ENCODE measurements at regions not wholly inside any gene's neighbourhood (a gene's known extent, or its start where the extent isn't known, plus 50 kb on each side); places are given as distances from the start of the nearest gene placed in this dataset.

DNA sequence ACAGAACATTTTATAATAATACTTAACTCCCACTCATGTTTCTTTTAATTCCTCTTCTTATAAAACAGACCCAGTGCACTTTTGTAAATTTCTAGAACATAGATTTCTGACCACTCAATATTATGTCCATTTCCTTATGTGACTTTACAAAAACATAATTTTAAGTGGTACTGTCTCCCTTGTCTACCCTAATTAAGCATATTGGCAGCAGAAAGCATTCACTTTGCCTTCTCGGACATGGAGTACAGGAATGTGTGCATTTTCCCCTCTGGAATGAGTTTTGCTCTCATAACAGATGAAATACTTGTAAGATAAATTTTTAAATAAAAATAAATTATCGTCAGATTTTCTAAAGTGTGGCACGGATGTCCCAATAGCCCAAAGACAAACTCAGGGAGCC is 129.5 kb upstream of the MDM1 start:
- DNase-seq (ENCODE audit: extremely low read depth, low read depth): no peak

DNA sequence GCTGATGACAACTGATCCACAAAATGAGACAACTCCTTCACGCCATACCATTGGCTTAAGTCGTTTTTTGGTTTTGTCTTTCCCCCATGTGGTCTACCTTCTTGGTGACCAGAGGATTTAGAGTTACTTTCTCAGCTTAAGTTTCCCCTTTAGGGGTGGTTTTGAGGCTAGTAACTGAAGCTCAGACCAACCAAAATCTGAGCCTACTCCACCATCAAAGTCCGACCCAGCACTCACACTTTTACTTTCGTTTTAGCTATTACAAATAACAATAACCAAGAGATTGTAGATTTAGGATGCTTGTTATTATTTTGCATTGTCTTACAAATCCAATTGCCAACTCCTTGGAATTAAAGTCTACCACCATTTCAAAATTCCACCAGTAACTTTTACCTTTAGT is 130.6 kb upstream of the MDM1 start:
- TF ChIP-seq, protein P1, sequence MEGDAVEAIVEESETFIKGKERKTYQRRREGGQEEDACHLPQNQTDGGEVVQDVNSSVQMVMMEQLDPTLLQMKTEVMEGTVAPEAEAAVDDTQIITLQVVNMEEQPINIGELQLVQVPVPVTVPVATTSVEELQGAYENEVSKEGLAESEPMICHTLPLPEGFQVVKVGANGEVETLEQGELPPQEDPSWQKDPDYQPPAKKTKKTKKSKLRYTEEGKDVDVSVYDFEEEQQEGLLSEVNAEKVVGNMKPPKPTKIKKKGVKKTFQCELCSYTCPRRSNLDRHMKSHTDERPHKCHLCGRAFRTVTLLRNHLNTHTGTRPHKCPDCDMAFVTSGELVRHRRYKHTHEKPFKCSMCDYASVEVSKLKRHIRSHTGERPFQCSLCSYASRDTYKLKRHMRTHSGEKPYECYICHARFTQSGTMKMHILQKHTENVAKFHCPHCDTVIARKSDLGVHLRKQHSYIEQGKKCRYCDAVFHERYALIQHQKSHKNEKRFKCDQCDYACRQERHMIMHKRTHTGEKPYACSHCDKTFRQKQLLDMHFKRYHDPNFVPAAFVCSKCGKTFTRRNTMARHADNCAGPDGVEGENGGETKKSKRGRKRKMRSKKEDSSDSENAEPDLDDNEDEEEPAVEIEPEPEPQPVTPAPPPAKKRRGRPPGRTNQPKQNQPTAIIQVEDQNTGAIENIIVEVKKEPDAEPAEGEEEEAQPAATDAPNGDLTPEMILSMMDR (IDR thresholded peaks at IDR 0.05; ENCODE audit: low read depth, low read length): no peak
- no peak for DNase-seq (ENCODE audit: extremely low read depth, low read depth)

More for the DNA sequence above, 129.5 kb upstream of the MDM1 start:
- TF ChIP-seq, protein P1 (IDR thresholded peaks at IDR 0.05; ENCODE audit: low read depth, low read length): no peak

GRCh38 chr12:68465227-68465626 is 133.1 kb upstream of the MDM1 start:
- TF ChIP-seq, protein P1 (IDR thresholded peaks at IDR 0.05; ENCODE audit: low read depth, low read length): no peak
- no peak for DNase-seq (ENCODE audit: extremely low read depth, low read depth)

- DNase-seq (ENCODE audit: extremely low read depth, low read depth): no peak
- TF ChIP-seq, protein P1 (IDR thresholded peaks at IDR 0.05; ENCODE audit: low read depth, low read length): no peak
Measured at GRCh38 chr12:68467514-68467913, 135.4 kb upstream of the MDM1 start.

DNA sequence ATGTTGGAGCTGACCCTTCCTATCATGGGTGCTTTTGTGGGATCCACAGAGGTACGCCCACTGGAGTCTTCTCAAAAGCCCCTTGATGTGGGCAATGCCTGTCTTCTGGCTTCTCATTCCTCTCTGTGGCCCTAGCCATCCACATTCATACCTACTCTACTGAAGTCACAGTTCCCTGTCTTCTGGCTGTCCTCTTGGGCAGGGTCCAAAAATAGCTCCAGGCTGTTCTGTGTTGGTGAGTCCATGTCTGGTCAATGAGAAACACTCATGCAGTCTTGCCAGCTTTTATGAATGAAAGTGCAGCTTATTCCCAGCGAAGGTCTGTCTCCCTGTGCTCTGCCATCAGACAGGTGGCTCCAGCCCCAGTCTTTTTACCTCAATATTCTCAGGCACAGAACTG is 135.9 kb upstream of the MDM1 start:
- DNase-seq (ENCODE audit: extremely low read depth, low read depth): no peak
- TF ChIP-seq, protein P1 (IDR thresholded peaks at IDR 0.05; ENCODE audit: low read depth, low read length): no peak

DNA sequence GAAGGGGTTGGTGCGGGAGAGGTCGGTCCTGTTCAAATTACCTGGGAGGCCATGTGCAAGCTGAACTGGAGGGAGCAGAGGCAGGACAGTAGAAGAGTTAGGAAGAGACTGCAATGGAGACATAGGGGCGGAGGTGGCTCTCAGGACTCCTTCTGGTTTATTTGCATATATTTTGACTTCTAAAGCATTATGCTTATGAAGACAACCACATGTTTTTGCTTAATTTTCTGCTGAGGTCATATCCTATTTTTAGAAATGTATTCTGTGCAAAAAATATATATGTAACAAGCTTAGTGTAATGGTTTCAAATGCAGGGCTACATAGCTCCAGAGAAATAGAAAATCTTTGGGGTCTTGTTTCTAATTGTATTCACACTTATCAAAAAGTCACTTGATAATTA is 137.0 kb upstream of the MDM1 start:
- no peak for DNase-seq (ENCODE audit: extremely low read depth, low read depth)
- TF ChIP-seq, protein P1 (IDR thresholded peaks at IDR 0.05; ENCODE audit: low read depth, low read length): no peak

DNA sequence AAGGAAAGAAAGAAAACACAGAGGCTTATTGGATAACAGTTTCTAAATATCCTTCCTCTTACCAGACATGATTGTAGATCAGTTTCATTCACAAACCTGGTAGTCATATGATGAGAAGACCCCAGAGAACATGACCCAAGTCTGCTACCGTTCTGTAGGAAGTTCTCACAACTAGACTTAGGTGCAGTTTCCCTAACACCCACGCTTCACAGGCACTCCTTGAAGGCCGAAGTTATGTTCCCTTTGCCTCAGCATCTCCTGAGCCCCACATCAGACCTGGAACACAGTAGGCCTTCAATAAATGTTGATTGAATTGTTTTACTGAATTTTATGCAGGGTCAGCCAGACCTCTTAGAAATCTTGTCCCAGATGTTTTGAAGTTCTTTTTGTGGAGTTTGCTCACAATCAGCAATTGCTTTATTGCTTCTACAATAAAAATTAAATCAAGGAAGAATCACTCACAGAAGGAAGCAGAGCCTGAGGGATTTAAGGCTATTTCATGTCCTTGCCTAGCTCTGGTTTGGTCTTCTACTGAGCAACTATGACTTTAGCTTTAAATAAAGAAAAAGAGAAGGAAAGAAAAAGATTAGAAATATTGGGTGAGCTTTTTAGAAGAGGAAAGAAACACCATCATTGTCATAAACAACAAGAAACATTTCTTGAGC is 138.6 kb upstream of the MDM1 start:
- TF ChIP-seq, protein P1 (IDR thresholded peaks at IDR 0.05; ENCODE audit: low read depth, low read length): no peak
- DNase-seq (ENCODE audit: extremely low read depth, low read depth): no peak
